ENCODE measurements at regions not wholly inside any gene's neighbourhood (a gene's known extent, or its start where the extent isn't known, plus 50 kb on each side); places are given as distances from the start of the nearest gene placed in this dataset.

DNA sequence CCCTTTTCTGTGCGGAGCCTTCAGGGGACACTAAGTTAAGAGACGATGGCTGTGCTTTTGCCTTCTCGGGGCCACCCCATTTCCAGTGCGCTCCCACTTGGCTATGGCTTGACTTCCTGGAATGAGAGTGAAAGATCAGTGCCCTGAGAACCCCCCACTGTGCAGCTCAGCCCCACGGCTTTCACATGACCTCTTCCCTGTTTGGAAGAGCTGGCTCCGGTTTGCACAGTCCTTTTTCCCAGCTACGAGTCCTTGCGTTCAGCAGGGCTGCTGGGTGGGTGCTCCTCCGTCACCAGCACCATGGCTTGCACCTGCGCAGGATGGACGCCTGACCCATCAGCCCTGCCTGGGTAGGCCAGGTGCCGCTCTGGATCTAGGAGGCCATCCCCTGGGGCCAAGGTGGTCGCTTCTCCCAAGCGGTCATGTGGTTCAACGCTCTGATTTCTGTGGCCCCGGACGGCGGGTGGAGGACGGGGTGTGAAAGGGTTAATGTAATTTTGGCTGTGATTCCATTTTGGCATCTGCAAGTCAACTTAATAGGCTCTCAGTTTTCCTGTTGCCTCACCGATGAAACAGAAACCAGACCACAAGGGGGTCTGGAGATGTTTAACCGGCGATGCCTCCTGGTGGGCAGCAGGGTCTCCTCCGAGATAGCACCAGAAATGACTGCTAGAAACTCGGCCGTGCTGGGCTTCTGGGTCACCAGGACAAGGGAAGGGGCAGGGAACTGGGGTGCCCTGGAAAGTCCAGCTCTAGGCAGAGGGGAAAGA, 113.1 kb upstream of the HAAO start:
- peak overlapping the region; percentile 86 for H2AFZ ChIP-seq (ENCODE audit: low read length)
- no peaks in the 10 kb centered on the region for H4K20me1 ChIP-seq (ENCODE audit: insufficient read depth, low read length)
- H3K4me1 ChIP-seq (ENCODE audit: insufficient read depth, low read length) = peaks cover 53% of the 10 kb centered on the region
- no peak overlapping the region for H3K4me3 ChIP-seq (ENCODE audit: insufficient read depth, low read length)
- no peaks in the 10 kb centered on the region for H3K9me3 ChIP-seq (ENCODE audit: low read depth, low read length)
- no peaks in the 10 kb centered on the region for H3K36me3 ChIP-seq (ENCODE audit: insufficient read depth, low read length)
- peak overlapping the region; percentile 71 for H3K4me2 ChIP-seq (ENCODE audit: insufficient read depth, low read length)
- H3K79me2 ChIP-seq (ENCODE audit: insufficient read depth, low read length) = no peaks in the 10 kb centered on the region
- DNase-seq (ENCODE audit: insufficient read length, low spot score, missing footprints) = no peak
- H3K27me3 ChIP-seq (ENCODE audit: insufficient read depth, low read length) = no peaks in the 10 kb centered on the region
- H3K27ac ChIP-seq (ENCODE audit: low read depth, low read length) = peak overlapping the region; percentile 81
- TF ChIP-seq, protein P1, sequence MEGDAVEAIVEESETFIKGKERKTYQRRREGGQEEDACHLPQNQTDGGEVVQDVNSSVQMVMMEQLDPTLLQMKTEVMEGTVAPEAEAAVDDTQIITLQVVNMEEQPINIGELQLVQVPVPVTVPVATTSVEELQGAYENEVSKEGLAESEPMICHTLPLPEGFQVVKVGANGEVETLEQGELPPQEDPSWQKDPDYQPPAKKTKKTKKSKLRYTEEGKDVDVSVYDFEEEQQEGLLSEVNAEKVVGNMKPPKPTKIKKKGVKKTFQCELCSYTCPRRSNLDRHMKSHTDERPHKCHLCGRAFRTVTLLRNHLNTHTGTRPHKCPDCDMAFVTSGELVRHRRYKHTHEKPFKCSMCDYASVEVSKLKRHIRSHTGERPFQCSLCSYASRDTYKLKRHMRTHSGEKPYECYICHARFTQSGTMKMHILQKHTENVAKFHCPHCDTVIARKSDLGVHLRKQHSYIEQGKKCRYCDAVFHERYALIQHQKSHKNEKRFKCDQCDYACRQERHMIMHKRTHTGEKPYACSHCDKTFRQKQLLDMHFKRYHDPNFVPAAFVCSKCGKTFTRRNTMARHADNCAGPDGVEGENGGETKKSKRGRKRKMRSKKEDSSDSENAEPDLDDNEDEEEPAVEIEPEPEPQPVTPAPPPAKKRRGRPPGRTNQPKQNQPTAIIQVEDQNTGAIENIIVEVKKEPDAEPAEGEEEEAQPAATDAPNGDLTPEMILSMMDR (IDR thresholded peaks at IDR 0.05; ENCODE audit: extremely low read depth, low read depth, low read length) = no peak

DNA sequence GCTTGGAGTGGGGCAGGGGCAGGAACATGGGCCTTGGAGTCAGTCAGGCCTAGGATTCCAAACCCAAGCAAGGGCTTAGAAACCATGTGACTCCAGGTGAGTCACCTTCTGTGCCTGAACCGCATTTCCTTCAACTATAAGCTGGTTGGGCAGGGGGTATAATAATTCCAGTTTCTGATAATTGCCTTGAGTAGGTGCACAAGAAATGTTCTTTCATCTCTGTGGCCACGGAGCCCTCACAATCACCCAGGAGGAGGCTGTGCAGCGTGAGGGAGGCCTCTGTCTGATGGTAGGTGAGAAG, 112.1 kb upstream of the HAAO start:
- Histone ChIP-seq H3K27ac (ENCODE audit: low read depth, low read length) (no peak overlapping the region), H4K20me1 (ENCODE audit: insufficient read depth, low read length) (no peaks in the 10 kb centered on the region), H3K4me2 (ENCODE audit: insufficient read depth, low read length) (no peak overlapping the region), H3K9me3 (ENCODE audit: low read depth, low read length) (no peaks in the 10 kb centered on the region), H3K4me1 (ENCODE audit: insufficient read depth, low read length) (peaks cover 53% of the 10 kb centered on the region), H3K36me3 (ENCODE audit: insufficient read depth, low read length) (no peaks in the 10 kb centered on the region), H2AFZ (ENCODE audit: low read length) (no peak overlapping the region), H3K4me3 (ENCODE audit: insufficient read depth, low read length) (no peak overlapping the region), H3K79me2 (ENCODE audit: insufficient read depth, low read length) (no peaks in the 10 kb centered on the region), H3K27me3 (ENCODE audit: insufficient read depth, low read length) (no peaks in the 10 kb centered on the region)
- TF ChIP-seq, protein P1 (IDR thresholded peaks at IDR 0.05; ENCODE audit: extremely low read depth, low read depth, low read length) = no peak
- no peak for DNase-seq (ENCODE audit: insufficient read length, low spot score, missing footprints)

DNA sequence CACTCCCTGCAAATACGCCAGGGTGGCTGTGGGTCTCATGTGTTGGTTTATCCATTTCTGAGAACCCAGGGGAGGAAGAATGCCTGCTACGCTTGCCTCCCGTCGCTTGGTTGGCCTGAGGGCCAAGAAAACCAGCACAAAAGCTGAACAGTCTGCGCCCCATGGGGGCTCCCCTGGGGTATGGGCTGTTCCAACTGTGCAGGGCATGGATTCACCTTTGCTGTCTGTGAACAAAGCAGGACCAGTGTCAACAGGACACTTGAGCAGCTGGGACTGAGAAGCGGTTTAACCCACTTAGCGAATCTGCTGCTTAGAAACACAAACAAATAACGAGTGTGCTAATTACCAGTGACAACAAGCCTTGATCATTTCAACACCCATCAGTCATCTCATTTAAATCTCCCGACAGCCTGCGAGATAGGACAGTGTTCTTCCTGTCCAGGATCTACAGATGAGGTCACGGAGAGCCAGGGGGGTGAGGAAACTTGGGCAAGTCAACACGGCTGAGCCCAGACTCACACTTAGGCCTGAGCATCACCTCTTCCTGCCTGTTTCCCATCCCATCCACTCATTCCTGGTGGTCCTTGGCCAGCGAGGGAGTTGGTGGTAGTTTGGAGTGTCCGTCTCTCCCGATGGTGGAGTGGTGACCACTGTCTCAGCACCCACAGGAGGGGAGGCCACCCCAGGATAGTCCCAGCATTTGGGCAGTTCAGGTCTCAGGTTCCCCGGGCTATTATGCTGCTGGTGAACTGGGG, 111.6 kb upstream of the HAAO start:
- Histone ChIP-seq H3K27ac (ENCODE audit: low read depth, low read length) (no peak overlapping the region), H3K4me3 (ENCODE audit: insufficient read depth, low read length) (no peak overlapping the region), H4K20me1 (ENCODE audit: insufficient read depth, low read length) (no peaks in the 10 kb centered on the region), H3K79me2 (ENCODE audit: insufficient read depth, low read length) (no peaks in the 10 kb centered on the region), H3K4me1 (ENCODE audit: insufficient read depth, low read length) (peaks cover 53% of the 10 kb centered on the region), H3K36me3 (ENCODE audit: insufficient read depth, low read length) (no peaks in the 10 kb centered on the region), H3K4me2 (ENCODE audit: insufficient read depth, low read length) (no peak overlapping the region), H3K9me3 (ENCODE audit: low read depth, low read length) (no peaks in the 10 kb centered on the region), H3K27me3 (ENCODE audit: insufficient read depth, low read length) (no peaks in the 10 kb centered on the region), H2AFZ (ENCODE audit: low read length) (no peak overlapping the region)
- DNase-seq (ENCODE audit: insufficient read length, low spot score, missing footprints) = no peak
- TF ChIP-seq, protein P1 (IDR thresholded peaks at IDR 0.05; ENCODE audit: extremely low read depth, low read depth, low read length) = no peak

DNA sequence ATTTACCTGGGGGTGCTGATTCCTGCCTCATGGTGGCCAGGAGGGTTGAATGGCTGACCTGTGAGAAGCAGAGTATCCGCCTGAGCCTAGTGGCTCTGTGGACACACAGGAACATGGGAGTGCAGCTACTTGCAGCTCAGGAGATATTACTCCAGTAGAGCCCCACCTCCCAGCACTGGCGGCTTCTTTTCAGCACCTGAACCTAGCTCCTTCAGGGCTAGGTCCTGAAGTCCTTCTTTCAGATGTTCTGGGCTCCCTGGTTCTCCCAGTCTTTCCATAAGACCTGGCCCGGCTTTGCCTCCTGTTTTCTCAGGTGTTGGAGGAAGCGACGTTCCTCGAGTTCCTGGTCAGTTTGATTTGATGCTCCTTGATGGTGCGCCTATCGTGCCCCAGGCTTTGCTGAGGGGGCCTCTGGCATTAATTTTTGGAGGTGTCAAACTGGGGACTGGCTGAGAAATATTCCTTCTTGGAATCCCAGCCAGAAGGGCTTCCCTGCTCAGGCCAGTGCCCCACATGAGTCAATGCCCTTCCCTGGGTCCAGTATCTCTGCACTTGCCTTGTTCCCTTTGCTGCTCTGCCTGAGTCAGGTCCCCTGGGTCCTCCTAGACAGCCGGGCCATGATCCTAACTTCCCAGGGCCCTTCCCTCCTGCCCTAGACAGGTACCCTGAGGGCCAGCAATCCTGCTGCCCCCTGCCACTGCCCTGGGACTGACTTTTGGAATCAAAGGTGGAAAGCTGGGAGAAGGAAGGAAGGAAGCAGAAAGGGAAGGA, 110.7 kb upstream of the HAAO start:
- DNase-seq (ENCODE audit: insufficient read length, low spot score, missing footprints) = peak; percentile 86
- H4K20me1 ChIP-seq (ENCODE audit: insufficient read depth, low read length) = no peaks in the 10 kb centered on the region
- no peaks in the 10 kb centered on the region for H3K36me3 ChIP-seq (ENCODE audit: insufficient read depth, low read length)
- H3K79me2 ChIP-seq (ENCODE audit: insufficient read depth, low read length) = no peaks in the 10 kb centered on the region
- peaks cover 45% of the 10 kb centered on the region for H3K4me1 ChIP-seq (ENCODE audit: insufficient read depth, low read length)
- no peak overlapping the region for H3K4me2 ChIP-seq (ENCODE audit: insufficient read depth, low read length)
- H2AFZ ChIP-seq (ENCODE audit: low read length) = no peak overlapping the region
- no peaks in the 10 kb centered on the region for H3K27me3 ChIP-seq (ENCODE audit: insufficient read depth, low read length)
- TF ChIP-seq, protein P1 (IDR thresholded peaks at IDR 0.05; ENCODE audit: extremely low read depth, low read depth, low read length) = no peak
- H3K4me3 ChIP-seq (ENCODE audit: insufficient read depth, low read length) = no peak overlapping the region
- no peaks in the 10 kb centered on the region for H3K9me3 ChIP-seq (ENCODE audit: low read depth, low read length)
- no peak overlapping the region for H3K27ac ChIP-seq (ENCODE audit: low read depth, low read length)

Measured in osteoblast (primary cell).